Panc1 (cell line): ENCODE measurements at regions not wholly inside any gene's neighbourhood (a gene's known extent, or its start where the extent isn't known, plus 50 kb on each side); places are given as distances from the start of the nearest gene placed in this dataset.
"Not testable (repeated sequence)": the region's sequence is repeated elsewhere in the genome, so short reads cannot be mapped to it uniquely, and the experiment has no call there.

Experiments used
- CTCF ChIP-seq: fragments of 450-650 bp; IDR thresholded peaks from 2 replicates; pipeline ENCODE4 v1.5.1; 2017; ENCODE audit warnings: mild to moderate bottlenecking
- POLR2AphosphoS5 ChIP-seq: IDR thresholded peaks from 2 replicates; pipeline ENCODE4 v1.6.1; 2012; ENCODE audit warnings: mild to moderate bottlenecking, low read depth, low read length, moderate library complexity
- SIN3A ChIP-seq: IDR thresholded peaks from 2 replicates; pipeline ENCODE4 v1.6.1; 2012; ENCODE audit warnings: low read depth, mild to moderate bottlenecking, low read length, moderate library complexity, borderline replicate concordance; ENCODE audit not compliant: insufficient read depth
- TF ChIP-seq, protein P1 (sequence below), 2 experiments: IDR thresholded peaks; 2 replicates each; pipeline ENCODE4 v1.6.1; 2011 to 2012; ENCODE audit warnings: low read depth in 2 of 2, control low read depth in 1 of 2, low read length in 1 of 2, mild to moderate bottlenecking in 1 of 2, moderate library complexity in 1 of 2; ENCODE audit not compliant: insufficient read depth in 1 of 2

GRCh38 chr9:42850896-42851693 is 667.6 kb downstream of the SPATA31A6 start:
- TF ChIP-seq CTCF, POLR2AphosphoS5, SIN3A: not testable (repeated sequence)
- TF ChIP-seq, protein P1, sequence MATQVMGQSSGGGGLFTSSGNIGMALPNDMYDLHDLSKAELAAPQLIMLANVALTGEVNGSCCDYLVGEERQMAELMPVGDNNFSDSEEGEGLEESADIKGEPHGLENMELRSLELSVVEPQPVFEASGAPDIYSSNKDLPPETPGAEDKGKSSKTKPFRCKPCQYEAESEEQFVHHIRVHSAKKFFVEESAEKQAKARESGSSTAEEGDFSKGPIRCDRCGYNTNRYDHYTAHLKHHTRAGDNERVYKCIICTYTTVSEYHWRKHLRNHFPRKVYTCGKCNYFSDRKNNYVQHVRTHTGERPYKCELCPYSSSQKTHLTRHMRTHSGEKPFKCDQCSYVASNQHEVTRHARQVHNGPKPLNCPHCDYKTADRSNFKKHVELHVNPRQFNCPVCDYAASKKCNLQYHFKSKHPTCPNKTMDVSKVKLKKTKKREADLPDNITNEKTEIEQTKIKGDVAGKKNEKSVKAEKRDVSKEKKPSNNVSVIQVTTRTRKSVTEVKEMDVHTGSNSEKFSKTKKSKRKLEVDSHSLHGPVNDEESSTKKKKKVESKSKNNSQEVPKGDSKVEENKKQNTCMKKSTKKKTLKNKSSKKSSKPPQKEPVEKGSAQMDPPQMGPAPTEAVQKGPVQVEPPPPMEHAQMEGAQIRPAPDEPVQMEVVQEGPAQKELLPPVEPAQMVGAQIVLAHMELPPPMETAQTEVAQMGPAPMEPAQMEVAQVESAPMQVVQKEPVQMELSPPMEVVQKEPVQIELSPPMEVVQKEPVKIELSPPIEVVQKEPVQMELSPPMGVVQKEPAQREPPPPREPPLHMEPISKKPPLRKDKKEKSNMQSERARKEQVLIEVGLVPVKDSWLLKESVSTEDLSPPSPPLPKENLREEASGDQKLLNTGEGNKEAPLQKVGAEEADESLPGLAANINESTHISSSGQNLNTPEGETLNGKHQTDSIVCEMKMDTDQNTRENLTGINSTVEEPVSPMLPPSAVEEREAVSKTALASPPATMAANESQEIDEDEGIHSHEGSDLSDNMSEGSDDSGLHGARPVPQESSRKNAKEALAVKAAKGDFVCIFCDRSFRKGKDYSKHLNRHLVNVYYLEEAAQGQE (IDR thresholded peaks at IDR 0.05; ENCODE audit: insufficient read depth in 1 of 2, low read depth in 2 of 2, low read length in 1 of 2) = not testable (repeated sequence)
